Activated T-cell treated with anti-CD3 and anti-CD28 coated beads, Interleukin-2, amount 50 U/mL, for 72 hours (primary cell): ENCODE measurements at regions not wholly inside any gene's neighbourhood (a gene's known extent, or its start where the extent isn't known, plus 50 kb on each side); places are given as distances from the start of the nearest gene placed in this dataset.
"Not testable (repeated sequence)": the region's sequence is repeated elsewhere in the genome, so short reads cannot be mapped to it uniquely, and the experiment has no call there.

Source experiments
- ATAC-seq, 2 donors: fragments of 150-1000 bp; cut with Tn5 transposase; replicated peaks in 1 of 2; 2 replicates each; pipeline ENCODE4 v1.10.0; 2021; ENCODE audit warnings: moderate library complexity in 2 of 2, mild to moderate bottlenecking in 1 of 2
- DNase-seq, 2 donors: peaks; one replicate each; pipeline ENCODE4 v3.0.0; 2021 to 2022; ENCODE audit warnings: mixed read lengths in 1 of 2
- H3K27ac Mint-ChIP-seq: one replicate; pipeline ENCODE4 v1.8.0; 2022; ENCODE audit warnings: mild to moderate bottlenecking, moderate library complexity, mixed read lengths
- H3K27me3 Mint-ChIP-seq: one replicate; pipeline ENCODE4 v1.8.0; 2022; ENCODE audit warnings: low read depth, mixed read lengths
- H3K36me3 Mint-ChIP-seq, 2 donors: one replicate each; pipeline ENCODE4 v1.8.0; 2022; ENCODE audit warnings: mixed read lengths in 2 of 2, mild to moderate bottlenecking in 1 of 2; ENCODE audit not compliant: insufficient read depth in 2 of 2
- H3K4me1 Mint-ChIP-seq: one replicate; pipeline ENCODE4 v1.8.0; 2022; ENCODE audit warnings: low read depth, mixed read lengths
- H3K4me3 Mint-ChIP-seq, 2 donors: one replicate each; pipeline ENCODE4 v1.8.0; 2022; ENCODE audit warnings: mild to moderate bottlenecking in 2 of 2, mixed read lengths in 2 of 2, moderate library complexity in 2 of 2
- H3K9me3 Mint-ChIP-seq, 2 donors: one replicate each; pipeline ENCODE4 v1.8.0; 2022; ENCODE audit warnings: mixed read lengths in 2 of 2

DNA sequence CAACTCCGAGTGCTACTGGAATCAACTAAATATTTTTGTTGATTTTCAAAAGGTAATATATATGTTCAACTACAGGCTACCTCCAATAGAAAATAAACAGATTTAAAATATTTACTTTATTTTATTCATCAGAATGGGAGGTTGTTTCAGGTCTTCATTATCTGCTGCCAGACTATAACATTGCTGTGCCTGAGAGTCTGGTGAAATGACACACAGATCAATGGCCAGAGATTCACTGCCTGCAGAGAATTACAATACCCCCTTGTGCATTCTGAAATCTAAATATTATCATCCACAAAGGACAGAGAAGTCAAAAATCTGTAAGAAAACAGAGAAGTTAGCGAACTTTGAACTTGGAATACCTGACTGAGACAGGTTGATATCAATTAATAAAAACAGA lies 667.8 kb upstream of the GJE1 start:
- H3K4me3 Mint-ChIP-seq: no peak overlapping the region
- H3K27me3 Mint-ChIP-seq: no peaks in the 10 kb centered on the region
- no peak for ATAC-seq
- no peaks in the 10 kb centered on the region for H3K9me3 Mint-ChIP-seq
- peaks cover 12% of the 10 kb centered on the region for H3K4me1 Mint-ChIP-seq
- H3K36me3 Mint-ChIP-seq: no peaks in the 10 kb centered on the region
- peak overlapping the region; percentile 60 for H3K27ac Mint-ChIP-seq
- DNase-seq: no peak

DNA sequence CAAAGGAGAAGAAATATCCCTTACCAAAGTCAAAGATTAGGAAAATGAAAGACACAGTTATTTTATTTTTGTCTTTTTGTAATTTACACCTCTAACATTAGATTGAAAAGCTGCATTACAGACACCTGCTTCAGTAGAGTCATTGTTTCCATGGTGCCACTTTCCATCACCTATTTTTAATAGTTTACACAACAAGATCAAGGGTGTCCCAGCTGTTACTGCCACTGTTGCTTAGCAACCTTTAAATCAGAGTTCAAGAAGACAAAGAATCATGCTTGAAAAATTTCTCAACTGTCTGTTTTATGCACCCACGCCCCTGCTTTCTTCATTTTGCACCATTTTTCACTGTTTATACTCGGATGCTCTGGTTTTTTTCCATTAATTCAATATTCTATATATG lies 668.2 kb upstream of the GJE1 start:
- H3K4me3 Mint-ChIP-seq: no peak overlapping the region
- no peaks in the 10 kb centered on the region for H3K27me3 Mint-ChIP-seq
- no peaks in the 10 kb centered on the region for H3K36me3 Mint-ChIP-seq
- H3K4me1 Mint-ChIP-seq: peaks cover 12% of the 10 kb centered on the region
- no peak for ATAC-seq
- H3K27ac Mint-ChIP-seq: peak overlapping the region; percentile 60
- no peaks in the 10 kb centered on the region for H3K9me3 Mint-ChIP-seq
- DNase-seq: no peak

DNA sequence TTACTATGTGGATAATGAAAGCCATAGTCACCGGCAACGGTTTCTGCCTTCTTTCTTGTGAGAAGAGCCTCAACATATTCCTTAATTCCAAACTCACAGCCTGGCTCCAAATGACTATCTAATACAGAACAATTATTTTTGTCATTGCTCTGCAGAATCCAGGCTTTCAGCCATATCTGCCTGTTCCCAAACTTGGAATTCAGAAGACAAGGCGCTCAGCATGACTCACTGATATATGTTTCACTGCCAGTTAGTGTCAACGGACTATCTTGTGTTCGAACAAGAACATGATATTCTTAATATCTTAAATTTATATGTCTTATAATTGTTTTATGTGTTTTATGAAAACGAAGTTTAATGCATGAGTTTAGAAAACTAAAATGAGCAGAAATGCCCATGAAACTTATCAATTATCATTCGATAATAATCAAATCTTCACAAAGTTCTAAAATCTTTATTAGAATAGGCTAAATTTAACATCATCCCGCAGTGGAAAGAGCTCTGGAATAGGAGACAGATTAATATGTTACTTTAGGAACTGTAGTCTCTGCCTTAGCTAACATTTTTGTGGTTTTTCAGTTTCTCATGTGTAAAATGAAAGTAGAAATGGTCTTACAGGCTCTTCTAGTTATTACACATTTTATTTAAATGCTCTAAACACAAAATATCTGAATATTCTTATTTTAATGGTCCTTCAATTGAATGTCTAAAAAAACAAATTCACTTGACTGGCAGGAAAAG lies 669.3 kb upstream of the GJE1 start:
- Mint-ChIP-seq H3K9me3 (no peaks in the 10 kb centered on the region), H3K4me1 (peaks cover 12% of the 10 kb centered on the region), H3K4me3 (no peak overlapping the region), H3K27me3 (no peaks in the 10 kb centered on the region), H3K27ac (no peak overlapping the region), H3K36me3 (no peaks in the 10 kb centered on the region)
- no peak for DNase-seq
- no peak for ATAC-seq

DNA sequence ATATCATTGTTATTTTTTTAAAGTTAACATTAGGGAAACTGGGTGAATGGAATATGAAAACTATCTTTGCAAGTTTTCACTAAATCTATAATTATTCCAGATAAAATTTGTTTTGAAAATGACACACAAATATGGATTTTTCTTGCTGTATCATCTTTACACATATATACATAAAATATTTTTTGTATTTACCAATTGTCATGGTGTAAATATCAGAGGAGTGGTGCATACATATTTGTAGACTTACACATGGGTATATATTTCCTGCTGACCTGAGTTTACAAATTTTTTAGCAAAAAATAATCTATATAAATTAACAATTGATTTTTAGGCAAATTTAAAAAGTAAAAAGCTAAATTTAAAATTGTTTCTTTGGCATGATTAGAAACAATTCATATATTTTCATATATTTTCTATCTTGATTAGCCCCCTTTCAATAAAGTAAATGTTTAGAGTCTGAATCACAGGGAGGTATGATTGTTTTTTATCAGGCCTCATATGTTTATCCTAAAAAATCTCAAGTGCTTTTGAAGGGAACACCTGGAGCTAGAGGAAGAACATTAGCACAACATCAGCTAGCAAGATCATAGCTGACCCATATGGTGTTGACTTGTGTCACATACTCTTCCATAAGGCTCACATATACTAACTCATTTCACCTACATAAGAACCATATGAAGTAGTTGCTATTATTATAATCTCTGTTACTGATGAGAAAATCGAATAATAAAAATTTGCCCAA lies 671.8 kb upstream of the GJE1 start:
- no peaks in the 10 kb centered on the region for H3K36me3 Mint-ChIP-seq

DNA sequence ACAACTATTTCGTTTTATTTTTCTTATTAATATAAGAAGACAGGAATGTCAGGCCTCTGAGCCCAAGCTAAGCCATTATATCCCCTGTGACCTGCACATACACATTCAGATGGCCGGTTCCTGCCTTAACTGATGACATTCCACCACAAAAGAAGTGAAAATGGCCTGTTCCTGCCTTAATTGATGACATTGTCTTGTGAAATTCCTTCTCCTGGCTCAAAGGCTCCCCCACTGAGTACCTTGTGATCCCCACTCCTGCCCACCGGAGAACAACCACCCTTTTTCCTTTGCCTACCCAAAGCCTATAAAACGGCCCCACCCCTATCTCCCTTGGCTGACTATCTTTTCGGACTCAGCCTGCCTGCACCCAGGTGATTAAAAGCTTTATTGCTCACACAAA lies 672.5 kb upstream of the GJE1 start:
- peaks cover 12% of the 10 kb centered on the region for H3K4me1 Mint-ChIP-seq
- not testable (repeated sequence) for H3K27ac Mint-ChIP-seq, ATAC-seq, H3K4me3 Mint-ChIP-seq, H3K27me3 Mint-ChIP-seq, H3K36me3 Mint-ChIP-seq, DNase-seq, H3K9me3 Mint-ChIP-seq

More for the DNA sequence above, 671.8 kb upstream of the GJE1 start:
- Mint-ChIP-seq H3K9me3 (no peaks in the 10 kb centered on the region), H3K4me1 (peaks cover 12% of the 10 kb centered on the region), H3K4me3 (no peak overlapping the region), H3K27me3 (no peaks in the 10 kb centered on the region), H3K27ac (no peak overlapping the region)
- no peak for ATAC-seq
- DNase-seq: no peak

DNA sequence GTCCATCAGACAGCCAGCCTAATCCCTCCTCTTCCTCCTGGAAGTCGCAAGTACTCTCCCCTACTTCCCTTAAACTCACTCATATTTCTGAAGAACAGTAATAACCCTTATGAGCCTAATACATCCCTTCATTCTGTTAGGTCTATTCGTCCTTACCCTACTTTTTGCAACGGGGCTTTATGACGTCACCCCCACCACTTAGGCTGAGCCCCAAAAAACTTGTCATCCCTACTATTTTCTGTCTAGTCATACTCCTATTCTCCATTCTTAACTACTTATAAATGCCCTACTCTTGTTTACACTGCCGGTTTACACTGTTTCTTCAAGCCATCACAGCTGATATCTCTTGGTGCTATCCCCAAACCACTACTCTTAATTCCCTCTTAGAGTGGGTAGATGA lies 674.7 kb upstream of the GJE1 start:
- H3K9me3 Mint-ChIP-seq, H3K27ac Mint-ChIP-seq, H3K36me3 Mint-ChIP-seq, H3K4me3 Mint-ChIP-seq, H3K4me1 Mint-ChIP-seq, ATAC-seq, H3K27me3 Mint-ChIP-seq, DNase-seq: not testable (repeated sequence)

DNA sequence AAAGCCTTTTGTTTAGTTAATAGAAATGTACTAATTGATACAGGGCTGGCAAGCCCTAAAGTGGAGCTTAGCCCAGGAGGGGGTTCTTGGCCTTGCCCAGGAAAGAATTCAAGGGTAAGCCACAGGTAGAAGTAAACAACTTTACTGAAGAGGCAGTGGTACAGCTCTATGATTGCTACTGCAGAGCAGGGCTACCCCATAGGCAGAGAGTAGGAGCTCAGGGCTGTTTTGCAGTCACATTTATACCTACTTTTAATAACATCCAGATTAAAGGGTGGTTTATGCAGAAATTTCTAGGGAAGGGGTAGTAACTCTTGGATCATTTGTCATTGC lies 680.4 kb upstream of the GJE1 start:
- Mint-ChIP-seq H3K36me3 (no peaks in the 10 kb centered on the region), H3K9me3 (no peaks in the 10 kb centered on the region), H3K4me1 (no peaks in the 10 kb centered on the region), H3K27ac (no peak overlapping the region), H3K4me3 (no peak overlapping the region), H3K27me3 (no peaks in the 10 kb centered on the region)
- no peak for ATAC-seq
- no peak for DNase-seq

DNA sequence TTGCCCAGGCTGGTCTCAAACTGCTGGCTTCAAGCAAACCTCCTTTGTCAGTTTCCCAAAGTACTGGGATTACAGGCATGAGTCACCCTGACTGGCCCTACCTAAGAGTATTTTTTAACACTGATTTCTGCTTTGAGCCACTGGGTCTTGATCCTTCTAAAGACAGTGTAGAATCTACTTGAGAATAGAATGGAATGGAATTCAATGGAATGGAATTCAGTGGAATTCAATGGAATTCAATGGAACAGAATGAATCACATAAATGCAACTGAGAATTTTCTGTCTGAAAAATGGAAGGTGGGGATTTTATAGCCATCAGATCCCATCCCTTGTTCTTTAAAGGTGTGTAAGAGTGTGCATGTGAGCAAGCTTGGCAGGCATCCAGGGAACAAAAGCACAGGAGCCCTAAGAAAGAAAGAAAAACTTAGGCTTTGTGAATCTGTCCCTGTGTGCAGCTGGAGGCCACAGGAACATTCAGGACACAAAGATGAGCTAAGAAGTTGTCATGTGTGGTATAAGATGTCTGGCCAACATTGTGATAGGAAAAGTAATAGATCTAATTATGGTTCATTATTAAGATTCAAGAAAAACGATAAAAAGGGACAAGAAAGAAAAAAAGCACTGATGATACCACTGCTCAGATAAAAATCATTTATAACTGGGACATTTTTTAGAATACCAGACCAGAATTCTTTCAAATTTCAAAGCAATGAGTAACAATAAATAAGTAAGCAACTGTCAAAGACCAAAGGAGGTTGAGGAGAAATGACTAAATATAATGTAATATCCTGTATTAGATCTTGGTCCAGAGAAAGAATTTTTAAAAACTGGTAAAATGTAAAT lies 681.0 kb upstream of the GJE1 start:
- no peaks in the 10 kb centered on the region for H3K27me3 Mint-ChIP-seq
- DNase-seq (no peak), ATAC-seq (no peak)
- H3K27ac Mint-ChIP-seq: no peak overlapping the region
- no peaks in the 10 kb centered on the region for H3K9me3 Mint-ChIP-seq
- no peaks in the 10 kb centered on the region for H3K36me3 Mint-ChIP-seq
- H3K4me1 Mint-ChIP-seq: no peaks in the 10 kb centered on the region
- H3K4me3 Mint-ChIP-seq: no peak overlapping the region

DNA sequence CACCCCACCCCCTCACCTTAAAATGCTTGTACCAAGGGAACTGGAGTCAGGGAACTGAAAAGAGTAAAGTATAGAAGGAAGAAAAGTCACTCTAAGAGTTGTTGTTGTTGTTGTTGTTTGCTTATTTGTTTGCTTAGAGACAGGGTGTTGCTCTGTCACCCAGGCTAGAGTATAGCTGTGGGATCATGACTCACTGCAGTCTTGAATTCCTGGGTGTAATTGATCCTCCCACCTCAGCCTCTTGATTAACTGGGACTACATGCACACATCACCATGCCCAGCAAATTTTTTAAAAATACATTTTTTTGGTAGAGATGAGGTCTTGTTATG lies 681.6 kb upstream of the GJE1 start:
- DNase-seq: no peak
- H3K27ac Mint-ChIP-seq: no peak overlapping the region
- H3K4me3 Mint-ChIP-seq: no peak overlapping the region
- no peak for ATAC-seq
- no peaks in the 10 kb centered on the region for H3K9me3 Mint-ChIP-seq
- H3K27me3 Mint-ChIP-seq: no peaks in the 10 kb centered on the region
- H3K36me3 Mint-ChIP-seq: no peaks in the 10 kb centered on the region
- no peaks in the 10 kb centered on the region for H3K4me1 Mint-ChIP-seq

DNA sequence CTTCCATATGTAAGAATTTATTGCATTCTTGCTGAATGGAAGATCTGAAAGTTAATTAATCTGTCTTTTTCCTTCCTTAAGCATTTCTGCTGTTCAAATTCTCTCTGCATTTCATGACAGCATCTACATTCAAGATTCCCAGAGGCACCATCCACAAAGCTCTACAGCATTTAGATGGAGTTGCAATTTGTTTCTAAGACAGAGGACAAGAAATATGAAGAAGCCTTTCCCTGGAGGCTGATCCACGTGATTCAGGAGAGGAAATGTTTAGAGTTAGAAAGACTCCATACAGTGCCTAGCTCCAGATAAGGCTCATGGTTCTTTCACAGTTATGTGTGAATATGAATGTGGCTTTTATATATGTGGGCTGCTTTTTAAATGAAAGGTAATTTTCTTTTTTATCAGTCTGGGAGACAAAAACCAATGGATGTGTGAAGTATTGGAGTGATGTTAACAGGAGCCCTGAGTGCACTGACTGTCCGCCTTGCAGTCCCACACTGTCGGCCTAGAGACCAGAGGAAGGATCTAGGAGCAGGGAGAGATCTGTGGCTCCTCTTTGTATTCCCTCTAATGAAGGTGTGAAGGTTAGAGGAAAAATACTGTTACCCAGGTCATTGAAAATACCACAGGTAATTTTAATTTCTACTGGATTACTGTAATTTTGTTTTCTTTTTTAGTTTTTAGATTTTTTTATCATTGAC lies 686.6 kb upstream of the GJE1 start:
- Mint-ChIP-seq H3K9me3 (no peaks in the 10 kb centered on the region), H3K27me3 (no peaks in the 10 kb centered on the region), H3K4me1 (no peaks in the 10 kb centered on the region), H3K4me3 (no peak overlapping the region), H3K27ac (no peak overlapping the region), H3K36me3 (no peaks in the 10 kb centered on the region)
- ATAC-seq (no peak), DNase-seq (no peak)

DNA sequence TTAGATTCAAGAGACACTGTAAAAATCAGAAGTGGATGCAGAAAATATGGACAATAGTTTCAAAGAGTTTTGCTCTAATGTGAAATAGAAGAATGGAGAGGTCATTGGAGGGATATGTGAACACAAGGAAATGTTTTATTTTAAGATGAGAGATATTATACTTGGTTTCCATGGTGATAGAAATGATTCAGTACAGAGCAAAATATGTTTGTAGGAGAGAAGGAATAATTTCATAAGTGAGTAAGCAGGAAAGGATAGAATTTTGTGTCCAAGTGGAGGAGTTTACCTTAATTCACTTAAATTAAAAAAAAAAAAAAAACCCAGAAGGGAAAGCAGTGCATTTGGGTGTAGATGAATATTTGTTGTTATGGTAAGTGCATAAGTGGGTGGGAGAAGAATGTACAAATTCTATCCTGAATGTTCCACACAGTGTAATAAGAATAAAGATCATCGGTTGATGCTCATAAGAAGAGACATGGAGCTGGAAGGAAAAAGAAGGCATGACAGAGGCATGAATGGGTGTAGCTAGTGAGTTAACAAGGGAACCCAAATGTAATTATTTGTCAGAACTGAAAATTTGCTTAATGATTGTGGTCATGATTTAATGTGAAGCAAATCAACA lies 688.9 kb upstream of the GJE1 start:
- no peaks in the 10 kb centered on the region for H3K36me3 Mint-ChIP-seq
- no peak for ATAC-seq
- no peak overlapping the region for H3K4me3 Mint-ChIP-seq
- H3K27ac Mint-ChIP-seq: no peak overlapping the region
- H3K9me3 Mint-ChIP-seq: no peaks in the 10 kb centered on the region
- DNase-seq: no peak
- no peaks in the 10 kb centered on the region for H3K27me3 Mint-ChIP-seq
- H3K4me1 Mint-ChIP-seq: no peaks in the 10 kb centered on the region

DNA sequence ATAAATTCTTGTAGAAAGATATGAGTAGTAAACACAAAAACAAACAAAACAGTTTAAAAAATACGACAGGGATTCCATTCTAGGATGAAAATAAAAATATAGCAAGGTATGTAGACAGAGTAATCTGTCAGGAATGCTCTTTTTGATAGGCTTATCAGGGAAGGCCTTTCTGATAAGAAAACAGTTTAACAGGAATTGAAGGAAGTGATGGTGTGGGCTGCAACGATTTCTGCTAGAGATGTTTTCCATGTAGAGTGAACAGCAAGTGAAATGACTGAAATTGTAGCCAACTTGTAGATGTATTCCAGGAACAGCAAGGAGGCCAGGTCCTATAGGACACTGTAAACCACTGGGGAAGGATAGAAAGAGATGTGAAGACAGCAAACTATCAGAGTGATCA lies 689.7 kb upstream of the GJE1 start:
- Mint-ChIP-seq H3K4me1 (no peaks in the 10 kb centered on the region), H3K4me3 (no peak overlapping the region), H3K27ac (no peak overlapping the region), H3K27me3 (no peaks in the 10 kb centered on the region), H3K36me3 (no peaks in the 10 kb centered on the region), H3K9me3 (no peaks in the 10 kb centered on the region)
- ATAC-seq (no peak), DNase-seq (no peak)

DNA sequence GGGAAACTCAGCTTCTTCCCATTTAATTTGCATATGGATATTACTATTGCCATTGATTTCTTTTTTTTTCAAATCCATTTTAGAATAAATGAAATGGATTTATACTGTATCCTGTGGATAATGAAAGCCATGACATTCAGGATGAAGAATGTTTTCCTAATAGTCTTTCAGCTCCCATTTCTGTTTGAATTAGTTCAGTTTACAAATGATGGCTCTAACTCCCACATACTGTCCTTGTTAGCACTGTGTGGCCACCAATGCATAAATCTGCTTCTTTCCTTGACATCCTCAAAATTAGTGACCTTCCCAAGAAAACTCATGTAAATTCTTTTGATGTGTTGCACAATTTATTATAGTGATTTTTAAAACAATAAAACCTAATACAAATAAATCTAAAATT lies 693.2 kb upstream of the GJE1 start:
- no peak for DNase-seq
- H3K4me3 Mint-ChIP-seq: no peak overlapping the region
- no peak overlapping the region for H3K27ac Mint-ChIP-seq
- no peak for ATAC-seq
- H3K36me3 Mint-ChIP-seq: no peaks in the 10 kb centered on the region
- H3K27me3 Mint-ChIP-seq: no peaks in the 10 kb centered on the region
- H3K4me1 Mint-ChIP-seq: no peaks in the 10 kb centered on the region
- H3K9me3 Mint-ChIP-seq: no peaks in the 10 kb centered on the region
